Hepatocyte (in vitro differentiated cells): ENCODE measurements at regions not wholly inside any gene's neighbourhood (a gene's known extent, or its start where the extent isn't known, plus 50 kb on each side); places are given as distances from the start of the nearest gene placed in this dataset.

Source experiments
- EZH2 ChIP-seq: fragments of 200-600 bp; sonication (generic); IDR thresholded peaks from 2 replicates; pipeline ENCODE4 v1.6.1; 2016; ENCODE audit warnings: antibody characterized with exemption, mild to moderate bottlenecking, borderline replicate concordance
- EZH2phosphoT487 ChIP-seq: fragments of 200-600 bp; sonication (generic); IDR thresholded peaks from one replicate; pipeline ENCODE4 v1.6.1; 2018; ENCODE audit warnings: antibody characterized with exemption, mild to moderate bottlenecking, low read depth, moderate library complexity; ENCODE audit not compliant: unreplicated experiment, severe bottlenecking
- TF ChIP-seq, protein P1 (sequence below): fragments of 200-600 bp; sonication (generic); IDR thresholded peaks from 2 replicates; pipeline ENCODE4 v1.5.1; 2016; ENCODE audit warnings: antibody characterized with exemption, mild to moderate bottlenecking; ENCODE audit not compliant: poor library complexity

DNA sequence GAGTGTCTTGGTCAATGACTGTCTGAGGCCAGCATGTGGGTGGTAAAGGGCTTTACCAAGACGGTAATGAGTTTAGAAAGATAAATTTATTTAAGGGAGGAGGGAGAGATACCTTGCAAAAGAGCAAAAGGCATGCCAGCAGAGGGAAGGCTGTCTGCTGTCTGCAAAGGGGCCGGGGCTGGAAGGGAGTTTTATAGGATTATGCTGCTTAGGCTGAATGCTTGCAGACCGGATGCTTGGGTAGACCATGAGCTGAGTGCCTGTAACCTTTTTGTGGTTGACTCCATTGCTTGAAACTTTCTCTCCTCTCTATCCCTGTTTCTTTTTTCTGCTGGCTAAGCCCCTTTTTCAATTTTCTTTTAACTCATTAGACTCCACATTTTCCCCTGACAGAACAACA, 1543.0 kb downstream of the OTOL1 start:
- TF ChIP-seq, protein P1, sequence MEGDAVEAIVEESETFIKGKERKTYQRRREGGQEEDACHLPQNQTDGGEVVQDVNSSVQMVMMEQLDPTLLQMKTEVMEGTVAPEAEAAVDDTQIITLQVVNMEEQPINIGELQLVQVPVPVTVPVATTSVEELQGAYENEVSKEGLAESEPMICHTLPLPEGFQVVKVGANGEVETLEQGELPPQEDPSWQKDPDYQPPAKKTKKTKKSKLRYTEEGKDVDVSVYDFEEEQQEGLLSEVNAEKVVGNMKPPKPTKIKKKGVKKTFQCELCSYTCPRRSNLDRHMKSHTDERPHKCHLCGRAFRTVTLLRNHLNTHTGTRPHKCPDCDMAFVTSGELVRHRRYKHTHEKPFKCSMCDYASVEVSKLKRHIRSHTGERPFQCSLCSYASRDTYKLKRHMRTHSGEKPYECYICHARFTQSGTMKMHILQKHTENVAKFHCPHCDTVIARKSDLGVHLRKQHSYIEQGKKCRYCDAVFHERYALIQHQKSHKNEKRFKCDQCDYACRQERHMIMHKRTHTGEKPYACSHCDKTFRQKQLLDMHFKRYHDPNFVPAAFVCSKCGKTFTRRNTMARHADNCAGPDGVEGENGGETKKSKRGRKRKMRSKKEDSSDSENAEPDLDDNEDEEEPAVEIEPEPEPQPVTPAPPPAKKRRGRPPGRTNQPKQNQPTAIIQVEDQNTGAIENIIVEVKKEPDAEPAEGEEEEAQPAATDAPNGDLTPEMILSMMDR: no peak
- TF ChIP-seq EZH2: no peak
- TF ChIP-seq EZH2phosphoT487: no peak
